ENCODE measurements at regions not wholly inside any gene's neighbourhood (a gene's known extent, or its start where the extent isn't known, plus 50 kb on each side); places are given as distances from the start of the nearest gene placed in this dataset.

- DNase-seq (ENCODE audit: low spot score): no peak
Measured at GRCh38 chr1:231108516-231109302, 53.1 kb upstream of the TRIM67 start.

DNA sequence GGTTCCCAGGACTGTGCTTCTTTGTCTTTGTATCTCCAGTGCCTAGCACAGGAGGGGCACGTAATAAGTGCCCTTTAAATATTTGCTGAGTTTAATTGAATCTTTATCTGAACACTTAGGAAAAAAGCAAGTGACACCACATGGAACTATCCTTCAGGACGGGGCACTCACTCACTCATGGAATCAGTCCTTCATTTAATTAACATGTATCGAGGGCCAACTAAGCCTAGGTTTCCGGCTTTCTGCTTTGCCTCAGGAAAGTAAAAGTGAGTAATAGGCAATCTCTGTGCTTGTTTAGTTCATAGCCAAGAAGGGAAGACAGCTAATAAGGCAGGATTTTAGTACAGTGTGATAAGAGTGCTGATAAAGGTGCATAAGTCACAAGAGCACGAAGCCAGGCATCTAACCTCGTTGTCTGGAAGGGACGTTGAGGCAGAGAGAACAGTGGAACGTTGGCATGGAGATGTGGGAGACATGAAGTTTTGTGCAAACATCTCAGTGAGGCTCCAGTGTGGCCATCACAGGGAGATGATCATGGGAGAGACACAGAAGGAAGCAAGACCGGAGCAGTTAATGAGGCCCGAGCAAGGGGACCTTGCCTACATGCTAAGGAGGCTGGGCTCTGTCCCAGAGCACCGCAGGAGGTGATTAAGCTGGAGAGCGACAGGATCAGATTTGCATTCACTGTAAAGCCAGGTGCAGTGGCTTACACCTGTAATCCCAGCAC is 54.1 kb upstream of the TRIM67 start:
- DNase-seq (ENCODE audit: low spot score): no peak

- DNase-seq (ENCODE audit: low spot score): no peak
Measured at GRCh38 chr1:231107151-231107550, 54.7 kb upstream of the TRIM67 start.

- no peak for DNase-seq (ENCODE audit: low spot score)
Measured at GRCh38 chr1:231106347-231106746, 55.5 kb upstream of the TRIM67 start.

- no peak for DNase-seq (ENCODE audit: low spot score)
Measured at GRCh38 chr1:231104917-231105316, 56.9 kb upstream of the TRIM67 start.

DNA sequence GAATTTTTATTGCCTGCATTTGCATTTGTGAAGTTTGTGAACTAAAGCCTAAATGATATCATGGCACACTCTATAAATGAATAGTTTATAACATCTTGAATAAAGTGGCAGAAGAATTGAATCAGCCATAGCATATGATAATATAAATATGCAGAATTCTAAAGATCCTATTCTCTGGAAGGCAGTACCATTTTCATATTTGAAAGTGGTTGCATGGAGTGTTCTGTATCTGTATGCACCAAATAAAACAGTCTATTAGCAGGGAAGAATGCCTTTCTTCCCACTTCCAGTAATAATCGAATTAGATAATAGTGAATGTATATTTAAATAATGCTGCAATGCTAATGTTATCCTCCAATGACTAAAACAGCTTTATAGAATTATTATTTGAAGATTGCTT is 57.9 kb upstream of the TRIM67 start:
- no peak for DNase-seq (ENCODE audit: low spot score)

DNA sequence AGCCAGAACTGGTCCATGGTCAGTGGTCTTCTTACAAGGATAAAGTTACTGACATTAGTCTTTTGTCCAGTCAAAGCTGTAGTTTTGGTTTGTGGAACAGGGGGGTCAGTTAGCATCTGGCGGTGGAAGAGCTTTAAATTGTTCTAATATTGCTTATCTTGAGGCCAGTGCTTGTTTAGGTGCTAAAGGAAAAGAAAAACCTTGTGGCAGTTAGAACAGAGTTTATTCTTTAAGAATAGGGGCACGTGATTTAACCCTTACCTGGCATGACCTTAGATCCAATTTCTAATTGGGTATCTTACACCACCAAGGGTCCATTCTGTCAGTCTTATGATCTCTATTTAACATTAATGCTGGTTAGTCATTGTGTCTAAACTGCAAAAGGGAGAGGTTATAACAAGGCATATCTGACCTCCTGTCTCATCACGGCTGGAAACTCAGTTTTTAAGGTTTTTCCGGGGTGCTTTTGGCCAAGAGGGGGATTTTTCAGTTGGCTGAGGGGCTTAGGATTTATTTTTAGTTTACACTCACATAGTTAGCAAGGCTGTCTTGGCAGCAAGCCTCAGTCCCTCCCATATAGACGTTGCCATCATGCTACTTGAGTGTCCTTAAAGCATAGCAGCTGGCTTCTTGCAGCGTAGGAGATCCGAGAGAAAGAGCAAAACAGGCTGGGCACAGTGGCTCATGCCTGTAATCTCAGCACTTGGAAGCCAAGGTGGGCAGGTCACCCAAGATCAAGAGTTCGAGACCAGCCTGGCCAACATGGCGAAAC is 60.1 kb upstream of the FAM89A start:
- DNase-seq (ENCODE audit: low spot score): no peak

DNA sequence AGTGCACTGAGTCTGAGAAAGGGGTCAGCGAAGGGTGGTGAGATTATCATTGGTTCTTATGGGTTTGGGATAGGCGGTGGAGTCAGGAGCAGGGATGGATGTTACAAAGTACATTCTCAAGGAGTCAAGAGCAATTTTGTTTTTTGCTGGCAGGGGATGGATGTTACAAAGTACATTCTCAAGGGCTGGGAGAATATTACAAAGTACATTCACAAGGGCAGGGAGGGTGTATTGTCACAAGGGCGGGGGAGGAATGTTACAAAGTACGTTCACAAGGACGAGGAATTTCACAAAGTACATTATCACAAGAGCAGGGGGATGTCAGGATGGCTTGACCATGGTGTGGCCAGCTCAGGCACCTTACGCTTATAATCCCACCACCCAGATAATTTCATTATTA is 59.3 kb upstream of the FAM89A start:
- DNase-seq (ENCODE audit: low spot score): no peak

- DNase-seq (ENCODE audit: low spot score): no peak
Measured at GRCh38 chr1:231095595-231095994, 55.5 kb upstream of the FAM89A start.

DNA sequence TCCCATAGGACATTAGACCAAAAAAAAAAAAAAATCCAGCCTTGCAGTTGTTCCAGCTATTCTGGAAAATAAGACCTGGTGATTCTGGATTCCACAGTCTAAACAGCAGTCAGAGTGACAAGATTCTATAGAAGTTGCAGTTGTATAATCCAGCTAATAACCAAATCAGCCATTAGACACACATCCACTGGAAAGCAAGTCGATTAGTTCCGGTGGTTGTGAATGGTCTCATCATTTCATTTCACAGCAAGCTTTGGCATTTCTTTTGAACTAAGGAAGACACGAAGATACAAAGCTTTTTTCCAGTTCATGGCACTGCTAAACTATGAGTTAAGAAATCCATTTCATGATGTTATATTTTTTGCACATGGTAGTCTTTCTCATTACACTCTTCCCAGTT is 54.4 kb upstream of the FAM89A start:
- no peak for DNase-seq (ENCODE audit: low spot score)

DNA sequence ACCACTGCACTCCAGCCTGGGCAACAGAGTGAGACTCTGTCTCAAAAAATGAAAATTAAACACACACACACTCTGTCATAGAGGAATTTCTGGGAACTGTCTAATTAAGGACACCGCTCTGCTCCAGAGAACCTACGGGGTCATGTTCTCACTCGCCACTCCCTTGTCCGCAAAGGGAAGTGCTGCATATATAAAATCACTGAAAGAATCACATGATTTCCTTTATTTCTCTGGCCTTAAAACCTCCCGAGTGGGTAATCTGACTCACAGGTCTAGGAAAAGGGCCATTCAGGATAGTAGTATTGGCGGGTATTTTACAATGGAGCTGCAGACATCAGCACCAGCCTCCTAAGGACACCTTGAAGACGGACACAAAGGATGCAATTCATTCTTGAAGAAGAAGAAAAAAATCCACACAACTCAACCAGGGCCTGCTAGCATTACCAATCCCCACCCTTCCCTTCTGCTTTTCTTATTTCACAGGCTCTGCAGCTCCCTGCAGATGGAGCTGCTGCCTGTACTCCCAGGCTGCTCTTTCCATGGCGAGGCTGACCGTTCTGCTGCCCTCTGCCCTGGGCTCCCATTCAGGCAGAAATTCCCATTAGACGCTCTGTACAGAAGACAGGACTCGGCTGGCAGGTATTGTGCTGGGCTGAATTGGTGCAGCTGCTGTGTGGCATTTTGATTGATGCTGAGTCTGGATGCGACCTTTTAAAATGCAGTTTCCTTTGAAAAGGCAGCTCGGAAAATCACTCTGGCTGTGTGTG is 53.3 kb upstream of the FAM89A start:
- DNase-seq (ENCODE audit: low spot score): peak; percentile 61

DNA sequence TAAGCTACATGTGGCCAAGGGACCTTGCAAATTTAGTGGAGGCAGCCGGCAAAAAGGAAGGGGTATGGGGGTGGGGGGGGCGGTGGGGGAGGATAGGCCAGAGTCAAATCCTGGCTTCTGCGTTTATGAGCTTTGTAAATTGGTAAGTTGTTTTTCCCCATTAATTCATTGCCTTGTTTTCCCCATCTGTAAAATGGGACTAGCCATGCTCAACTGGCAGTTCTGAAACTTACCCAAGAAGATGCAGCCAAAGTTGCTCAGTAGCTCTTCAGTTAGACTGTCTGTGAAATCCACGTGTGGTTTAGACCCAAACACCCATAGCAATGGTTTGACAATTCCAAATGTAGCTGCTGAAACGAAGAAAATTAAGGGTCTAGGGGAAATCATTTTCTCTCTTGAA is 52.3 kb upstream of the FAM89A start:
- no peak for DNase-seq (ENCODE audit: low spot score)

DNA sequence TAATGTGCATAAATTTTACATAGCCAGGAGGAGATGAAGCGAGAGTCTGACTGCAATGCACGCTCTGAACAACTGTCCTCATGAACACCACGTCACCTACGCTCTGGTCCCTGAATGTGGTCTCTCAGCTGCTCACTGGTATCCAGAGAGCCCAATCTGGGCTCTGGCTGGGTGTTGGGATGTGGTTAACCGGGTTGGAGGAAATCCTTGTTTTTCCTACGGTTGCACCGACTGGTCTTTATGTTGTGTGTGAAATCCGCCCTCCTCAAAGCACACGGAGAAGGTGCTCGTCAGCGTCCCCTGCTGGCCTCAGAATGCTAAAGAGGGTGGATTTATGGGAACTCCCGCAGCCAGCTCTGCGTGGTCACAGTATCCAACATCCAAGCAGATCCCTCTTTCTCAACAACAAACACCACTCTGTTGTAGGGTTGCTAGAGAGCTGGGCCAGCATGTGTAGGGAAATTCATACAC is 51.8 kb upstream of the FAM89A start:
- peak; percentile 4 for DNase-seq (ENCODE audit: low spot score)

- DNase-seq (ENCODE audit: low spot score): no peak
Measured at GRCh38 chr1:231091415-231091814, 51.4 kb upstream of the FAM89A start.
